Activated CD8-positive, alpha-beta T cell treated with anti-CD3 and anti-CD28 coated beads for 36 hours (primary cell): ENCODE measurements at regions not wholly inside any gene's neighbourhood (a gene's known extent, or its start where the extent isn't known, plus 50 kb on each side); places are given as distances from the start of the nearest gene placed in this dataset.

Experiments
- ATAC-seq: fragments of 200-7000 bp; cut with Tn5 transposase; one replicate; pipeline ENCODE4 v1.10.0; 2021; ENCODE audit warnings: mild to moderate bottlenecking, moderate library complexity
- CTCF ChIA-PET: fragments of 350-600 bp; sonication (Branson Sonifier 250); formaldehyde crosslinking; loops from one replicate; lab custom pipeline; 2021; ENCODE audit warnings: antibody characterized with exemption; lab: Charles Lee
- POLR2A ChIA-PET: fragments of 350-600 bp; sonication (Branson Sonifier 250); formaldehyde crosslinking; loops from one replicate; lab custom pipeline; 2021; ENCODE audit warnings: antibody characterized with exemption; lab: Charles Lee
- DNase-seq: peaks from one replicate; pipeline ENCODE4 v3.0.0-alpha.2; 2020
- H3K27ac Mint-ChIP-seq: one replicate; pipeline ENCODE4 v1.8.0; 2021; ENCODE audit warnings: mild to moderate bottlenecking, mixed read lengths
- H3K27me3 Mint-ChIP-seq: one replicate; pipeline ENCODE4 v1.8.0; 2021; ENCODE audit warnings: mixed read lengths
- H3K36me3 Mint-ChIP-seq: one replicate; pipeline ENCODE4 v1.8.0; 2021; ENCODE audit warnings: low read depth, mixed read lengths
- H3K4me1 Mint-ChIP-seq: one replicate; pipeline ENCODE4 v1.8.0; 2021; ENCODE audit warnings: low read depth, mixed read lengths
- H3K4me3 Mint-ChIP-seq: one replicate; pipeline ENCODE4 v1.8.0; 2021; ENCODE audit warnings: mild to moderate bottlenecking, moderate library complexity, mixed read lengths
- H3K9me3 Mint-ChIP-seq: one replicate; pipeline ENCODE4 v1.8.0; 2021; ENCODE audit warnings: mixed read lengths
- intact Hi-C: fragments of 100-400 bp; cut with micrococcal nuclease; formaldehyde crosslinking; loops from one replicate; pipeline ENCODE4 v1.10.0; 2022
- TF ChIP-seq, protein P1 (sequence below): fragments of 200-600 bp; IDR thresholded peaks from one replicate; pipeline ENCODE4 v1.8.0; 2022; ENCODE audit warnings: antibody characterized with exemption, mild to moderate bottlenecking

DNA sequence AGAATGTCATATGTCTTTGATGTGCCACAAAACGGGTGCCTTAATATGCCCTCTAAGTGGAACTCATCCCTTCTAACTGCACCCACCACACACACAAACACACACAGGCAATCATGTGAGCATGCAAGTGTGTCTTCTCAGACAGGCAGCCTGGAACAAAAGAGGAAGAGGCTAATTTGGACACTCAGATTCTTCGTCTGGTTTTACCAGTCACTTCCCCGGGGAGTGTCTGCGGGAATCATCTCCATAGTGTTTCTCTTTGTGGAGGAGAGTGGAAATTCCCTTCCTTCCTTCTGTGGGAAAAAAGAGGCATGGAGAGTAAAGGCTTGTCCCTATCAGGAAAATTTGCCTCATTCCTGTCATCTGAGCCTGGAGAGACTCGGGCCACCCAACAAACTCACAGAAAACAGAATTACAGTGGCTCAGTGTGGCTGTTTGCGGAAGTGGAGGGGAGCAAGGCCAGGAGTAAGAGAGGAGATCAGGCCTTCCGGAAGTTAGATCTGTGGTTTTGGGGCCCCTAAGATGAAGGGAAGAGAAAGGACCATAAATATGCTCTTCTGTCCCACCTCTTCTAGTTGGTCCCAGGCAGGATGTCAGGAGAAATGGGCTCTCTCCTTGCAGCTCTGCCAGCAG lies 212.6 kb upstream of the SEMA6D start:
- no peak overlapping the region for H3K4me3 Mint-ChIP-seq
- H3K36me3 Mint-ChIP-seq, result no peaks in the 10 kb centered on the region
- H3K27me3 Mint-ChIP-seq, result peaks cover 2% of the 10 kb centered on the region
- no peaks in the 10 kb centered on the region for H3K9me3 Mint-ChIP-seq
- H3K27ac Mint-ChIP-seq, result no peak overlapping the region
- H3K4me1 Mint-ChIP-seq, result peaks cover 4% of the 10 kb centered on the region
- DNase-seq (no peak), ATAC-seq (no peak)
- TF ChIP-seq, protein P1, sequence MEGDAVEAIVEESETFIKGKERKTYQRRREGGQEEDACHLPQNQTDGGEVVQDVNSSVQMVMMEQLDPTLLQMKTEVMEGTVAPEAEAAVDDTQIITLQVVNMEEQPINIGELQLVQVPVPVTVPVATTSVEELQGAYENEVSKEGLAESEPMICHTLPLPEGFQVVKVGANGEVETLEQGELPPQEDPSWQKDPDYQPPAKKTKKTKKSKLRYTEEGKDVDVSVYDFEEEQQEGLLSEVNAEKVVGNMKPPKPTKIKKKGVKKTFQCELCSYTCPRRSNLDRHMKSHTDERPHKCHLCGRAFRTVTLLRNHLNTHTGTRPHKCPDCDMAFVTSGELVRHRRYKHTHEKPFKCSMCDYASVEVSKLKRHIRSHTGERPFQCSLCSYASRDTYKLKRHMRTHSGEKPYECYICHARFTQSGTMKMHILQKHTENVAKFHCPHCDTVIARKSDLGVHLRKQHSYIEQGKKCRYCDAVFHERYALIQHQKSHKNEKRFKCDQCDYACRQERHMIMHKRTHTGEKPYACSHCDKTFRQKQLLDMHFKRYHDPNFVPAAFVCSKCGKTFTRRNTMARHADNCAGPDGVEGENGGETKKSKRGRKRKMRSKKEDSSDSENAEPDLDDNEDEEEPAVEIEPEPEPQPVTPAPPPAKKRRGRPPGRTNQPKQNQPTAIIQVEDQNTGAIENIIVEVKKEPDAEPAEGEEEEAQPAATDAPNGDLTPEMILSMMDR, result no peak
- intact Hi-C loops, result no loop called here
- ChIA-PET POLR2A (no interaction called here), CTCF (no interaction called here)

DNA sequence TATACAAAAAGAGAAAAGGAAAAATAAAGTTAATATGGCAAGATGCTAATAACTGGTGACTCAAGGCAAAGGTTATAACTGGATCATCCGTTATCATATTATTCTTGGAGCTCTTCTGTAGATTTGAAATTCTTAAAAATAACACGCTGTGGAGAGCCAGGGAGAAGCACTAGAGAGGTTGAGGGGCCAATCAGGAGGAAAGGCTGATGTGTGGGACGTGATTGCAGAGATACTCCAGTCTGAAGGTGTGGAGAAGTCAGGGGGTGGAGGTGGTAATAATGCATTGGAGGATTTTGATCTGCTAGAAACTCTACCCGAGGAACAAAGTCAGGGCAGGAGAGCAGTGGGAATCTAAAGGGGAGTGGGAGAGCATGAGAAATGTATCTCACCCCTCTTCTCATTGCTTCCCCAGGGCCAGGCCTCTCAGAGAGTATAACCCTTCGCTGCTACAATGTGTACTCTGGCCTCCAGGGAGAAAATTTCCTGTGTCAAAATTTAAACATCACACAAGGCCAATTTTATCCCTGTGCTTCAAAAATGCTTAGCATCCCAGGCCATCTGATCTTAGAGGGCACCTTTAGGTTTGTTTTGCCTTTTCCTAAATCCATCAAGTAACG lies 211.5 kb upstream of the SEMA6D start:
- no peaks in the 10 kb centered on the region for H3K9me3 Mint-ChIP-seq
- intact Hi-C loops, result no loop called here
- no peak overlapping the region for H3K4me3 Mint-ChIP-seq
- no peak for DNase-seq
- H3K36me3 Mint-ChIP-seq, result no peaks in the 10 kb centered on the region
- POLR2A ChIA-PET, result no interaction called here
- no peak for ATAC-seq
- TF ChIP-seq, protein P1, result no peak
- H3K4me1 Mint-ChIP-seq, result peaks cover 4% of the 10 kb centered on the region
- CTCF ChIA-PET, result no interaction called here
- peaks cover 2% of the 10 kb centered on the region for H3K27me3 Mint-ChIP-seq
- no peak overlapping the region for H3K27ac Mint-ChIP-seq

DNA sequence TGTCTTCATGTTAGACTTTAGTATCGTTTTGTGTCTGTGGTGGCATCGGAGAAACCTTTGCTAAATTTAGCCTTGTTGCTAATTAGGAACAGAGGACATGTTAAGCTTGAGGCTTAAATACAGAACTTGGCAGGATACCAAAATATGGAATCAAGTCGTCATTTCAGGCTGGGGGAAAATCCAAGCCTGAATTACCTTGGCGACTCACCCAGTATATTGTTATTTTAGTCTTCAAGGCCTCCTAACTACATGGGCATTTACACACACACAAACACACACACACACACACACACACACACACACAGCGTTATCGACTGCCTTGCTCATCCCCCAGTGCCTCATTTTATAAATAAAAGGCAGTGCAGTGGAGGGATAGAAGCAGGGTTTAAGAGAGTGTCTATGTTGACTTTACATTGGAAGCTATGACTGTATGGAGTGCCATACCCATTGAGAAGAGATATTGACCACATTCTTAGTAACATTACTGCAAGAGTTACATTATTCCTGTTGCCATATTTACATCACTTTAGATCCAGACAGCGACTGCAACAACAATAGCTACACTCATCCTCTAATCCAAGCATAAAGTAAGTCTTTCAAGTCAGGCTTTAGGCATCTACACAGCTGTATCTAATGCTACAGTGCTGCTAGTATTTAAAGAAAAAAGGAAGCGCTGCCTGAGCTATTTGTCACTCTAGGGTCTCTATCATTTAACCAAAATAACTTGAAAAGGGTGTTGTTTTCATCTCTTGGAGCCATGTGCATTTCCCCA lies 210.8 kb upstream of the SEMA6D start:
- no peaks in the 10 kb centered on the region for H3K36me3 Mint-ChIP-seq
- no peak overlapping the region for H3K4me3 Mint-ChIP-seq
- ChIA-PET CTCF (no interaction called here), POLR2A (no interaction called here)
- no peaks in the 10 kb centered on the region for H3K9me3 Mint-ChIP-seq
- DNase-seq (no peak), ATAC-seq (no peak)
- no peak overlapping the region for H3K27ac Mint-ChIP-seq
- intact Hi-C loops, result no loop called here
- H3K27me3 Mint-ChIP-seq, result peaks cover 2% of the 10 kb centered on the region
- TF ChIP-seq, protein P1, result no peak
- peaks cover 4% of the 10 kb centered on the region for H3K4me1 Mint-ChIP-seq

DNA sequence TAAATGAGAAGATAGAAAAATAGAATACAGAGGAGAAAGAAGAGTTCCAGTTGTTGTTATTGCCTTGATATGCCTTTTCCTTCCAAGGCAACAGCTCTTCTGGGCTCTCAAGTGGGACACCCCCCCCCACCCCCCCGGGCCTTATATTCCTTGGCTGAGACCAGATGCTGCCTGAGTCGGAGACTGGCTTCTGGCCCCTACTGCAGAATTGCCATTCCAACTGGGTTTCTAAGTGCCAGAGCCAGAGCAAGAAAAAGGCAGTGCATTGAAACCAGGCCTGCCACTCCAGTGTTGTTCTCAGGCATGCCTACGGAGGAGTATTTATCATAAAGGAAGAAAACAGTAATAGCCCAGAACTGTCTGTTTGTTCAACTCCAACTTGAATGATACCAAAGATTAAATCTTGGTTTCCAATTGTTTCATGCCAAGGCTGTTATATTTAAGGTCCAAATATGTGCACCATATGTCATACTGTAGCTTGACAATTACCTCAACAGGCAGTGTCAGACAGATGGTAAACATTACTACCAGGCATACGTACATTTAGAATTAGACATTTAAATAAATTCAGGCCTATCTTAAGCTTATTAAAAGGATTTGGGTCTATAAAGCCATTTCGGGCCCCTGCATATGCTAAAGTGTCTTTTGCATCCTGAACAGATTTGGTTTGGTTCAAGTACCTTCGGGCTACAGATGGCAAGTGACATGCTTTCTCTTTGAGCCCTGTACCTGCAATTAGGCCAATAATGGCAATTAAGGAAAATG lies 209.9 kb upstream of the SEMA6D start:
- ChIA-PET POLR2A (interaction anchor here (0.6 kb wide), 1 partner anchor 12 kb away, joined by 3 read pairs; no protein-coding TSS in a partner anchor), CTCF (no interaction called here)
- peaks cover 2% of the 10 kb centered on the region for H3K27me3 Mint-ChIP-seq
- ATAC-seq (no peak), DNase-seq (no peak)
- H3K4me1 Mint-ChIP-seq, result peaks cover 4% of the 10 kb centered on the region
- H3K27ac Mint-ChIP-seq, result no peak overlapping the region
- intact Hi-C loops, result no loop called here
- H3K4me3 Mint-ChIP-seq, result no peak overlapping the region
- TF ChIP-seq, protein P1, result no peak
- no peaks in the 10 kb centered on the region for H3K9me3 Mint-ChIP-seq
- H3K36me3 Mint-ChIP-seq, result no peaks in the 10 kb centered on the region
